Mucosa of descending colon (tissue), 3 donors: ENCODE measurements at regions not wholly inside any gene's neighbourhood (a gene's known extent, or its start where the extent isn't known, plus 50 kb on each side); places are given as distances from the start of the nearest gene placed in this dataset.

Source experiments
- ATAC-seq: fragments of 200-7000 bp; cut with Tn5 transposase; one replicate; pipeline ENCODE4 v1.9.1; 2020; ENCODE audit warnings: mild to moderate bottlenecking, moderate library complexity
- DNase-seq, 3 donors: peaks; one replicate each; pipeline ENCODE4 v3.0.0-alpha.2; 2020
- H3K36me3 ChIP-seq: fragments of 200-600 bp; one replicate; pipeline ENCODE4 v1.8.0; 2021; ENCODE audit warnings: low read depth, mild to moderate bottlenecking
- H3K4me1 ChIP-seq: fragments of 200-600 bp; one replicate; pipeline ENCODE4 v1.8.0; 2021; ENCODE audit warnings: low read depth, mild to moderate bottlenecking
- H3K4me3 ChIP-seq: fragments of 200-600 bp; one replicate; pipeline ENCODE4 v1.8.0; 2021; ENCODE audit warnings: mild to moderate bottlenecking
- H3K9me3 ChIP-seq: fragments of 200-600 bp; one replicate; pipeline ENCODE4 v1.8.0; 2021; ENCODE audit warnings: mild to moderate bottlenecking
- intact Hi-C, 2 donors: fragments of 100-400 bp; cut with DNase I in 1 of 2; cut with micrococcal nuclease in 1 of 2; formaldehyde crosslinking; loops; one replicate each; pipeline versions ENCODE4 v1.11.0 to v1.11.1; 2022; cut with DNase I, micrococcal nuclease
- TF ChIP-seq, protein P1 (sequence below): fragments of 200-600 bp; IDR thresholded peaks from one replicate; pipeline ENCODE4 v1.8.0; 2022; ENCODE audit warnings: antibody characterized with exemption, mild to moderate bottlenecking
- donor health status: DM: no; HTN: no; CAD: no; lungs with moderate emphysema.
- donor health status: DM: no; HTN: no; CAD: no.
- donor health status: DM: no; HTN: yes; CAD: no.

- Histone ChIP-seq H3K9me3 (peaks cover 11% of the 10 kb centered on the region), H3K36me3 (no peaks in the 10 kb centered on the region), H3K4me3 (no peak overlapping the region), H3K4me1 (no peaks in the 10 kb centered on the region)
- TF ChIP-seq, protein P1, sequence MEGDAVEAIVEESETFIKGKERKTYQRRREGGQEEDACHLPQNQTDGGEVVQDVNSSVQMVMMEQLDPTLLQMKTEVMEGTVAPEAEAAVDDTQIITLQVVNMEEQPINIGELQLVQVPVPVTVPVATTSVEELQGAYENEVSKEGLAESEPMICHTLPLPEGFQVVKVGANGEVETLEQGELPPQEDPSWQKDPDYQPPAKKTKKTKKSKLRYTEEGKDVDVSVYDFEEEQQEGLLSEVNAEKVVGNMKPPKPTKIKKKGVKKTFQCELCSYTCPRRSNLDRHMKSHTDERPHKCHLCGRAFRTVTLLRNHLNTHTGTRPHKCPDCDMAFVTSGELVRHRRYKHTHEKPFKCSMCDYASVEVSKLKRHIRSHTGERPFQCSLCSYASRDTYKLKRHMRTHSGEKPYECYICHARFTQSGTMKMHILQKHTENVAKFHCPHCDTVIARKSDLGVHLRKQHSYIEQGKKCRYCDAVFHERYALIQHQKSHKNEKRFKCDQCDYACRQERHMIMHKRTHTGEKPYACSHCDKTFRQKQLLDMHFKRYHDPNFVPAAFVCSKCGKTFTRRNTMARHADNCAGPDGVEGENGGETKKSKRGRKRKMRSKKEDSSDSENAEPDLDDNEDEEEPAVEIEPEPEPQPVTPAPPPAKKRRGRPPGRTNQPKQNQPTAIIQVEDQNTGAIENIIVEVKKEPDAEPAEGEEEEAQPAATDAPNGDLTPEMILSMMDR: no peak
- intact Hi-C loops: no loop called here
- no peak for DNase-seq
- no peak for ATAC-seq
Observed at GRCh38 chr2:88818381-88818780, 126.9 kb downstream of the RPIA start.

DNA sequence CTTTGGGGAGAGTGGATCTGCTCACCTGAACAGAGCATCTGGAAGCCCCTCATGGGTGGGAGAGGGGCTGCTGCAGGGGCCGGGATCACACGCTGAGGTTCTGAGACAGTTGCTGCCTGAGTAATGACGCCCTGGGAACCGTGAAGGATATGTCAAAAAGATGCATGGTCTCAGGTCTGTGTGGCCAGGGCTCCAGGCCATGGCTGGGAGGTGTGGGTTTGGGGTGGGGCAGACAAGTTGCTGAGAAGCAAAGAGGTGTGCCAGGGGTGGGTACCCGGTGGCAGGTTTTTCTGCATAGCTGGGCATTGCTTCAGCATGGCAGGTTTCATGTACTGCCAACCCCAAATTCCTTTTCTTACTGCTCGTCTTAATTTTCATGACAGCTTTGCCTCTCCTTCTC is 133.5 kb downstream of the RPIA start:
- Histone ChIP-seq H3K9me3 (no peaks in the 10 kb centered on the region), H3K36me3 (no peaks in the 10 kb centered on the region), H3K4me3 (no peak overlapping the region), H3K4me1 (no peaks in the 10 kb centered on the region)
- TF ChIP-seq, protein P1: no peak
- intact Hi-C loops: no loop called here
- no peak for ATAC-seq
- DNase-seq: no peak

DNA sequence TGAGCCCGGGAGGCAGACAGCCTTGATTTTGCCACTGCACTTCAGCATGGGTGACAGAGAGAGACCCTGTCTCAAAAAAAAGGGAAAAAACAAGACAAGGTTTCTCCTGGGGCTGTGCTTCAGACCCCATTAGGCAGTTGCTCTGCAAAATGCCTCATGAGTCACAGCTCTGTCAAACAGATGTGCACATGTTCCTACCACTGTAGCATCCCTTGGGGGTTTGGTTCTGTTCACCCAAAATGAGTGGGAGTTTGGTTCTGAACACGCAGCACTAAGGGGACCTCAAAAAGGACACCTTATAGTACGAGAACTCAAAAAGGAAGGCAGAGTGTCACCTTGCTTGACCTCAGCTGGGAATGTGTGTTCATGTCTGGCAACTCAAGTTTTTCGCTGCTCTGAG is 134.9 kb downstream of the RPIA start:
- intact Hi-C loops: no loop called here
- ATAC-seq (no peak), DNase-seq (no peak)
- Histone ChIP-seq H3K9me3 (no peaks in the 10 kb centered on the region), H3K4me3 (no peak overlapping the region), H3K36me3 (no peaks in the 10 kb centered on the region), H3K4me1 (no peaks in the 10 kb centered on the region)
- TF ChIP-seq, protein P1: no peak

DNA sequence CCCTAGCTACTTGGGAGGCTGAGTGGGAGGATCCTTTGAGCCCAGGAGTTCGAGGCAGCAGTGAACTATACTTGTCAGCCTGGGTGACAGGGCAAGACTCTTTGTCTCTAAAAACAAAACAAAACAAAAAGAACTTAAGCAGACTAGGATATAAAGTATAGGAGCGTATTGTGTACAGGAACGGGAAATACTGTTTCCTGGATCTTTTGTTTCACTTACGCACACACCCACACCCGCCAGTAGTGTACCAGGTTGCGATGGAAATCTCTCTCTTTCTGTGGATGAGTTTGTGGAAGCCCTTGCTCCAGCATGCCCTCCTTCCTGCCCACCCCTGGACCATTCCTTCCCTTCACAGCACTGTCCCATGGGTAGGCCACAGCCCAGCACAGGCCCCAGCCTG is 136.3 kb downstream of the RPIA start:
- TF ChIP-seq, protein P1: no peak
- no peak for ATAC-seq
- H3K36me3 ChIP-seq: no peaks in the 10 kb centered on the region
- H3K4me1 ChIP-seq: no peaks in the 10 kb centered on the region
- H3K4me3 ChIP-seq: no peak overlapping the region
- no peaks in the 10 kb centered on the region for H3K9me3 ChIP-seq
- no peak for DNase-seq
- intact Hi-C loops: no loop called here

- DNase-seq (no peak), ATAC-seq (no peak)
- intact Hi-C loops: no loop called here
- Histone ChIP-seq H3K36me3 (no peaks in the 10 kb centered on the region), H3K4me3 (no peak overlapping the region), H3K4me1 (no peaks in the 10 kb centered on the region), H3K9me3 (no peaks in the 10 kb centered on the region)
- TF ChIP-seq, protein P1: no peak
Observed at GRCh38 chr2:88828397-88829137, 137.1 kb downstream of the RPIA start.
